Lung (tissue), 11 donors: ENCODE measurements at regions not wholly inside any gene's neighbourhood (a gene's known extent, or its start where the extent isn't known, plus 50 kb on each side); places are given as distances from the start of the nearest gene placed in this dataset.

Experiments used
- ATAC-seq: fragments of 200-7000 bp; cut with Tn5 transposase; one replicate; pipeline ENCODE4 v1.9.1; 2020; ENCODE audit warnings: moderate number of reproducible peaks; ENCODE audit not compliant: insufficient read depth, low FRiP score
- DNase-seq, 3 donors: peaks; one replicate each; pipeline ENCODE4 v3.0.0-alpha.2; 2013 to 2017
- H3K27ac ChIP-seq, 2 donors: one replicate each; pipeline ENCODE4 v1.5.1; 2013; ENCODE audit warnings: mild to moderate bottlenecking in 2 of 2, moderate library complexity in 2 of 2, control low read depth in 1 of 2, inconsistent platforms in 1 of 2, low read depth in 1 of 2, low read length in 1 of 2
- H3K27me3 ChIP-seq, 3 donors: one replicate each; pipeline ENCODE4 v1.5.1; 2013; ENCODE audit warnings: low read length in 2 of 3; ENCODE audit not compliant: control insufficient read depth in 3 of 3, insufficient read depth in 3 of 3
- H3K36me3 ChIP-seq, 4 donors: one replicate each; pipeline ENCODE4 v1.5.1; 2013; ENCODE audit warnings: low read length in 4 of 4, mild to moderate bottlenecking in 1 of 4, moderate library complexity in 1 of 4; ENCODE audit not compliant: control insufficient read depth in 4 of 4, insufficient read depth in 4 of 4
- H3K4me1 ChIP-seq, 5 donors: one replicate each; pipeline ENCODE4 v1.5.1; 2013; ENCODE audit warnings: low read length in 5 of 5, mild to moderate bottlenecking in 2 of 5, moderate library complexity in 1 of 5; ENCODE audit not compliant: control insufficient read depth in 5 of 5, insufficient read depth in 5 of 5
- H3K4me3 ChIP-seq: one replicate; pipeline ENCODE4 v1.5.1; 2013; ENCODE audit warnings: mild to moderate bottlenecking, control low read depth, moderate library complexity
- H3K9ac ChIP-seq, 2 donors: one replicate each; pipeline ENCODE4 v1.5.1; 2013; ENCODE audit warnings: low read length in 2 of 2, control low read depth in 1 of 2; ENCODE audit not compliant: insufficient read depth in 1 of 2
- H3K9me3 ChIP-seq, 4 donors: one replicate each; pipeline ENCODE4 v1.5.1; 2013; ENCODE audit warnings: low read length in 3 of 4, mild to moderate bottlenecking in 1 of 4, moderate library complexity in 1 of 4; ENCODE audit not compliant: control insufficient read depth in 4 of 4, insufficient read depth in 3 of 4
- CTCF ChIP-seq: IDR thresholded peaks from 2 replicates; pipeline ENCODE4 v1.5.1; 2012; ENCODE audit warnings: mild to moderate bottlenecking; ENCODE audit errors: control extremely low read depth, extremely low read depth
- WGBS, 2 donors: extraction: QIAGEN DNeasy Blood & Tissue Kit; methylation state at CpG; one replicate each; pipeline ENCODE4 v1.1.7; 2013; 5-methylcytosine and 5-hydroxymethylcytosine counted together
- donor health status: control.
- donor health status: control.
- donor health status: Bipolar disorder and iron deficiency.
- donor health status: healthy.
- donor health status: DM: yes; HTN: yes; CAD: no.

- Histone ChIP-seq H3K4me1 (peaks cover 0 to 11% (median 0%) of the 10 kb centered on the region in 5 donors), H3K4me3 (no peak overlapping the region), H3K27ac (no peak overlapping the region), H3K9ac (no peak overlapping the region), H3K27me3 (no peaks in the 10 kb centered on the region), H3K9me3 (peaks cover 0 to 3% (median 0%) of the 10 kb centered on the region in 4 donors), H3K36me3 (no peaks in the 10 kb centered on the region)
- 82 to 85% methylated on average over 17 of the region's 17 CpGs for WGBS, 2 donors
- no peak for DNase-seq
- no peak for TF ChIP-seq CTCF
- no peak for ATAC-seq
Measured at GRCh38 chr2:71861186-71862160, 286.2 kb downstream of the CYP26B1 start.

GRCh38 chr2:71860381-71860926 is 287.2 kb downstream of the CYP26B1 start:
- H3K9ac ChIP-seq, result no peak overlapping the region
- H3K27ac ChIP-seq, result no peak overlapping the region
- no peaks in the 10 kb centered on the region for H3K36me3 ChIP-seq
- TF ChIP-seq CTCF, result no peak
- H3K9me3 ChIP-seq, result peaks cover 0 to 4% (median 0%) of the 10 kb centered on the region in 4 donors
- DNase-seq (no peak), ATAC-seq (no peak)
- no peaks in the 10 kb centered on the region for H3K27me3 ChIP-seq
- WGBS, 2 donors, result 91 to 93% methylated on average over 4 of the region's 4 CpGs
- H3K4me1 ChIP-seq, result peaks cover 0 to 11% (median 0%) of the 10 kb centered on the region in 5 donors
- H3K4me3 ChIP-seq, result no peak overlapping the region

GRCh38 chr2:71859211-71859847 is 288.3 kb downstream of the CYP26B1 start:
- no peak for ATAC-seq
- Histone ChIP-seq H3K9me3 (peaks cover 0 to 7% (median 0%) of the 10 kb centered on the region in 4 donors), H3K4me1 (peaks cover 0 to 11% (median 0%) of the 10 kb centered on the region in 5 donors), H3K27ac (no peak overlapping the region), H3K36me3 (no peaks in the 10 kb centered on the region), H3K9ac (no peak overlapping the region), H3K4me3 (no peak overlapping the region), H3K27me3 (no peaks in the 10 kb centered on the region)
- 86 to 92% methylated on average over 7 of the region's 7 CpGs for WGBS, 2 donors
- no peak for DNase-seq
- no peak for TF ChIP-seq CTCF
